ENCODE measurements at regions not wholly inside any gene's neighbourhood (a gene's known extent, or its start where the extent isn't known, plus 50 kb on each side); places are given as distances from the start of the nearest gene placed in this dataset.

- H3K27ac ChIP-seq (ENCODE audit: low read depth, low read length) = no peak overlapping the region
- H3K79me2 ChIP-seq (ENCODE audit: insufficient read depth, low read length) = no peaks in the 10 kb centered on the region
- H2AFZ ChIP-seq (ENCODE audit: low read depth, low read length, poor library complexity, severe bottlenecking) = no peak overlapping the region
- ATAC-seq = no peak
- BruUV-seq (replicated peaks) = no TSS peak
- H3K9ac ChIP-seq (ENCODE audit: low read length) = no peak overlapping the region
- H3K36me3 ChIP-seq (ENCODE audit: control insufficient read depth in 1 of 2, insufficient read depth in 2 of 2, low read length in 2 of 2) = no peaks in the 10 kb centered on the region
- no peak overlapping the region for H3K4me2 ChIP-seq (ENCODE audit: low read length)
- intact Hi-C loops (cut with micrococcal nuclease) = no loop called here
- no peaks in the 10 kb centered on the region for H3K4me1 ChIP-seq (ENCODE audit: control insufficient read depth in 1 of 2, insufficient read depth in 2 of 2, low read length in 2 of 2)
- POLR2A ChIA-PET = no interaction called here
- no peaks in the 10 kb centered on the region for H3K27me3 ChIP-seq (ENCODE audit: insufficient read depth, low read length)
- no peak for DNase-seq (ENCODE audit: low read depth, low spot score)
- no peak overlapping the region for H3K4me3 ChIP-seq (replicated peaks in 1 of 2; ENCODE audit: low read depth in 1 of 2, low read length in 2 of 2)
- no peaks in the 10 kb centered on the region; the same call in 1 of the 2 replicates for H3K9me2 ChIP-seq (ENCODE audit: insufficient read depth)
- no peaks in the 10 kb centered on the region; the same call in 1 of the 2 replicates for H4K20me1 ChIP-seq (ENCODE audit: insufficient read depth)
- RAD21 ChIA-PET (ENCODE audit: low non-redundant PET in 1 of 2, low total read pairs in 2 of 2, uncharacterized antibody in 2 of 2, unreplicated experiment in 2 of 2) = no interaction called here
- no peaks in the 10 kb centered on the region; a peak in 1 of 4 replicates for H3K9me3 ChIP-seq (ENCODE audit: control insufficient read depth in 1 of 2, insufficient read depth in 1 of 2, low read depth in 1 of 2, low read length in 2 of 2)
- CTCF ChIA-PET = no interaction called here
- no peak for TF ChIP-seq FOSL1 (IDR thresholded peaks at IDR 0.05; ENCODE audit: low read depth)
- no peak for TF ChIP-seq REST (IDR thresholded peaks at IDR 0.05; ENCODE audit: low read depth)
- no peak for TF ChIP-seq ZNF274 (IDR thresholded peaks at IDR 0.05; ENCODE audit: low read depth, low read length)
- TF ChIP-seq CTCF (IDR thresholded peaks at IDR 0.05 in 2 of 3, conservative IDR thresholded peaks at IDR 0.05 in 1 of 3; ENCODE audit: borderline replicate concordance in 1 of 3, insufficient read depth in 1 of 3, low read depth in 2 of 3, low read length in 2 of 3) = no peak
- no peak for TF ChIP-seq CBX3 (IDR thresholded peaks at IDR 0.05; ENCODE audit: low read depth)
- no peak for TF ChIP-seq ZBTB33 (IDR thresholded peaks at IDR 0.05; ENCODE audit: extremely low read depth, insufficient replicate concordance, low read length)
- no peak for TF ChIP-seq SRF (IDR thresholded peaks at IDR 0.05; ENCODE audit: low read depth)
- TF ChIP-seq MAX (IDR thresholded peaks at IDR 0.05) = no peak
- no peak for TF ChIP-seq YY1 (IDR thresholded peaks at IDR 0.05; ENCODE audit: extremely low read depth, insufficient replicate concordance, low read depth, low read length)
- no peak for TF ChIP-seq EZH2 (IDR thresholded peaks at IDR 0.05)
- TF ChIP-seq JUND (IDR thresholded peaks at IDR 0.05) = no peak
- no peak for TF ChIP-seq EGR1 (IDR thresholded peaks at IDR 0.05; ENCODE audit: low read depth)
- no peak for TF ChIP-seq ZFX (IDR thresholded peaks at IDR 0.05)
- no peak for TF ChIP-seq SIN3A (IDR thresholded peaks at IDR 0.05; ENCODE audit: low read depth)
- TF ChIP-seq ELF1 (IDR thresholded peaks at IDR 0.05; ENCODE audit: borderline replicate concordance, low read depth) = no peak
- no peak for TF ChIP-seq EZH2phosphoT487 (IDR thresholded peaks at IDR 0.05; ENCODE audit: borderline replicate concordance)
- no peak for TF ChIP-seq POLR2A (IDR thresholded peaks at IDR 0.05; ENCODE audit: borderline replicate concordance, extremely low read depth, insufficient read depth, insufficient read length)
Measured at GRCh38 chr13:89076622-89077021, 1405.5 kb downstream of the SLITRK5 start.

All from HCT116 (cell line).